ENCODE measurements at regions not wholly inside any gene's neighbourhood (a gene's known extent, or its start where the extent isn't known, plus 50 kb on each side); places are given as distances from the start of the nearest gene placed in this dataset.

- TF ChIP-seq CTCF (IDR thresholded peaks at IDR 0.05; ENCODE audit: low read depth, low read length, missing input control) (no peak), GABPA (IDR thresholded peaks at IDR 0.05 in 1 of 2, conservative IDR thresholded peaks at IDR 0.05 in 1 of 2) (no peak), REST (IDR thresholded peaks at IDR 0.05) (no peak), MAX (IDR thresholded peaks at IDR 0.05) (no peak), RAD21 (IDR thresholded peaks at IDR 0.05) (no peak), FOXA2 (IDR thresholded peaks at IDR 0.05) (no peak), RXRA (IDR thresholded peaks at IDR 0.05) (no peak), TAF1 (conservative IDR thresholded peaks at IDR 0.05) (no peak), NR2F2 (IDR thresholded peaks at IDR 0.05) (no peak), ATF3 (IDR thresholded peaks at IDR 0.05) (no peak)
Observed at GRCh38 chr18:57923611-57924010, 120.4 kb upstream of the NEDD4L start.

Measured in liver (tissue), 3 donors.